ENCODE measurements at regions not wholly inside any gene's neighbourhood (a gene's known extent, or its start where the extent isn't known, plus 50 kb on each side); places are given as distances from the start of the nearest gene placed in this dataset.

DNA sequence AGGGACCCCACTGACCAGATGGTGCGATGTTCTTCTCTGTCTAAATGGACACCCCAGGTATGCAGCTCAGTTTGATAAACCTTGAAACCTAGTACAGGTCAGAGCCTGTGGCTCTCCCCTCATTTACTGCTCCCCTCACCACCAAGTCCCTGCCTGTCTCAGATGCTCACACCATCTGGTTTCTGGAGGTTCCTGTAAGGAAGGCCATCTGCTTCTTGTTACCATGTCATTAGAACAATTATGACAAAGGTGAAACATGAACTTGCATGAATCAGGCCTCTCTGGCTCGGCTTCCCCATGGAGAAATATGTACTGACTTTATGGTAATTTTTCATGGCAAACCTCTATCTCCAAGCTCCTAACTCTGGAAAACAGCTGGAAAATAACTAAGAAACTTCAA is 965.7 kb downstream of the UQCRFS1 start:
- Histone ChIP-seq H3K4me2 (ENCODE audit: control insufficient read depth, insufficient read depth) (no peak overlapping the region), H3K4me1 (ENCODE audit: control insufficient read depth, insufficient read depth, low read length) (no peaks in the 10 kb centered on the region), H3K79me2 (ENCODE audit: control insufficient read depth, insufficient read depth, low read length) (no peaks in the 10 kb centered on the region), H3K27me3 (replicated peaks in 1 of 2; ENCODE audit: control insufficient read depth in 2 of 2, insufficient read depth in 2 of 2, low read length in 1 of 2) (no peaks in the 10 kb centered on the region), H3K4me3 (no peak overlapping the region), H2AFZ (ENCODE audit: control insufficient read depth, low read depth, low read length) (no peak overlapping the region), H3K9ac (ENCODE audit: control insufficient read depth, insufficient read depth, low read length) (no peak overlapping the region), H3K27ac (ENCODE audit: control insufficient read depth, insufficient read depth) (no peak overlapping the region), H3K9me3 (replicated peaks; ENCODE audit: control insufficient read depth, insufficient read depth, low read length) (no peaks in the 10 kb centered on the region; the same call in 1 of the 3 replicates), H4K20me1 (ENCODE audit: control insufficient read depth, insufficient read depth) (no peaks in the 10 kb centered on the region), H3K36me3 (ENCODE audit: control insufficient read depth in 2 of 2, insufficient read depth in 2 of 2, low read length in 1 of 2) (no peaks in the 10 kb centered on the region)
- ChIA-PET RAD21 (ENCODE audit: unreplicated experiment) (no interaction called here), CTCF (no interaction called here), POLR2A (no interaction called here), SMC1A (ENCODE audit: uncharacterized antibody, unreplicated experiment) (no interaction called here)
- ATAC-seq (no peak), DNase-seq (ENCODE audit: low read depth, low spot score) (no peak), FAIRE-seq (no peak)
- intact Hi-C loops (cut with micrococcal nuclease; ENCODE audit: unreplicated experiment) (loop anchor here (10.0 kb wide), 1 partner anchor 272 kb away; no protein-coding TSS in a partner anchor), in situ Hi-C loops (cut with MboI) (no loop called here)
- TF ChIP-seq MEF2A (IDR thresholded peaks at IDR 0.05; ENCODE audit: insufficient read depth, low read depth, low read length): no peak
- TF ChIP-seq CREM (IDR thresholded peaks at IDR 0.05; ENCODE audit: low read depth): no peak
- no peak for TF ChIP-seq EP300 (IDR thresholded peaks at IDR 0.05; ENCODE audit: borderline replicate concordance in 1 of 2, control insufficient read depth in 1 of 2, low read depth in 2 of 2, low read length in 2 of 2)
- no peak for TF ChIP-seq MTA3 (IDR thresholded peaks at IDR 0.05; ENCODE audit: borderline replicate concordance, low read length)
- TF ChIP-seq POLR2AphosphoS2 (IDR thresholded peaks at IDR 0.05; ENCODE audit: low read depth, low read length): no peak
- TF ChIP-seq IKZF1 (conservative IDR thresholded peaks at IDR 0.05): no peak
- TF ChIP-seq BRCA1 (IDR thresholded peaks at IDR 0.05; ENCODE audit: low read depth, low read length): no peak
- TF ChIP-seq YBX1 (IDR thresholded peaks at IDR 0.05): no peak
- no peak for TF ChIP-seq ZNF207 (IDR thresholded peaks at IDR 0.05; ENCODE audit: borderline replicate concordance)
- TF ChIP-seq EZH2 (IDR thresholded peaks at IDR 0.05; ENCODE audit: borderline replicate concordance, control insufficient read depth, low read depth, low read length): no peak
- no peak for TF ChIP-seq ZNF274 (IDR thresholded peaks at IDR 0.05; ENCODE audit: insufficient read depth, insufficient read length)
- TF ChIP-seq ETV6 (conservative IDR thresholded peaks at IDR 0.05 in 1 of 2, IDR thresholded peaks at IDR 0.05 in 1 of 2; ENCODE audit: borderline replicate concordance in 1 of 2, low read depth in 1 of 2): no peak
- no peak for TF ChIP-seq TCF7 (IDR thresholded peaks at IDR 0.05; ENCODE audit: borderline replicate concordance)
- BruUV-seq (replicated peaks): no TSS peak
- 22% methylated on average over 2 of the region's 2 CpGs for WGBS (ENCODE audit: insufficient coverage, insufficient replicate concordance, low lambda C conversion rate, missing lambda C conversion rate)
